GM18520 (cell line): ENCODE measurements at regions not wholly inside any gene's neighbourhood (a gene's known extent, or its start where the extent isn't known, plus 50 kb on each side); places are given as distances from the start of the nearest gene placed in this dataset.
"Not testable (repeated sequence)": the region's sequence is repeated elsewhere in the genome, so short reads cannot be mapped to it uniquely, and the experiment has no call there.

Source experiments
- ATAC-seq: cut with Tn5 transposase; IDR thresholded peaks from one replicate; pipeline ENCODE4 v1.9.1; 2021; ENCODE audit not compliant: unreplicated experiment

DNA sequence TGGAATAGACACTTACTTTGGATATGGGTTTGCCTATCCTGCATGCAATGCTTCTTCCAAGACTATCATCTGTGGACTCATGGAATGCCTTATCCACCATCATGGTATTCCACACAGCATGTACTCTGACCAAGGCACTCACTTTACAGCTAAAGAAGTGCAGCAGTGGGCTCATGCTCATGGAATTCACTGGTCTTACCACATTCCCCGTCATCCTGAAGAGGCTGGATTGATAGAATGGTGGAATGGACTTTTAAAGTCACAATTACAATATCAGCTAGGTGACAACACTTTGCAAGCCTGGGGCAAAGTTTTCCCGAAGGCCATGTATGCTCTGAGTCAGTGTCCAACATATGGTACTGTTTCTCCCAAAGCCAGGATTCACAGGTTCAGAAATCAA lies 199.1 kb downstream of the GJA1 start:
- ATAC-seq, result not testable (repeated sequence)

DNA sequence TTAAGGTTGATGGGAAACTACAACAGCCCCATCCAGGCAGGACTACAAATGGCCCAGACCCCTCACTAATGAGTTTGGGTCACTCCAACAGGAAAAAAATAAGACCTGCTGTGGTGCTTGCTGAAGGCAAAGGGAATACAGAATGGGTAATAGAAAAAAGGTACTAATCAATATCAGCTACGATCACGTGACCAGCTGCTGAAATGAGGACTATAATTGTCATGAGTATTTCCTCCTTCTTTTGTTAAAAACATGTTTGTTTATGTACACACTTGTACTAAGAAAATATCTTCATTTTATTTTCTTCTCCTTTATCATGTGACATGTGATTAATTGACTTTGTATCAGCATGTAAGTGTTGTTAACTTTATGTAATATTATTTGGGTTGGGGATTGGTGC lies 199.9 kb downstream of the GJA1 start:
- ATAC-seq, result no peak

DNA sequence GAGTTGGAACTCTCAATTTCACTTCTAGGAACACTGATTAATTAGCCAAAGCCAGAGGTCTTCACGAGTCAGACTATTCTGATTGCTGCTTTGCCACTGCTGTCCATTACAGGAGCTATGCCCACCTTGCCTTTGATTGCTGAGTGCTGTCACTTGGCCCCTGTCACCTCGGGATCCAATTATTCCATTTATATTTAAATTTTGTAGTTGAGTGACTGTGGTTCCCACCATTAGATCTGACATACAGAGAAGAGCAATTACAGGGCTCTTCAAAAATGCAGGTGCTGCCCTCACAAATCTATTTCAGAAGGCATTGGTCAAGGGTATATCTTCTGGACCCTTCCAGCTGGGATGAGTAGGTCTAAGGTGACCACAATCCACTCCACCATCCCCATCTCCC lies 200.8 kb downstream of the GJA1 start:
- ATAC-seq, result not testable (repeated sequence)

DNA sequence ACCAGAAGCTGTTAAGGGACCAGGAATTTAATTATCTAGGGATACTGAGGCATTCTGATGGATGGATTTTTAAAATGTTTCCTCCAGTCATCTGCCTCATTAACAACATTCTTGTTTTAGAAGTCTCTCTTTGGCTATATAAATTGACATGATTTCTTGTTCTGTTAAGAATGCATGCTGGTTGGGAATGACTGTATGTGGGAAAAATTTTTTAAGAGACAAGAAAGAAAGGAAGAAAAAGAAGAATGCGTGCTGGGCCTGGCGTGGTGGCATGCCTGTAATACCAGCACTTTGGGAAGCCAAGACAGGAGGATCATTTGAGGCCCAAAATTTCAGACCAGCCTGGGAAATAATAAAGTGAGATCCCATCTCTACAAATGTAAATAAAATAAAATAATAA lies 203.6 kb downstream of the GJA1 start:
- ATAC-seq, result no peak

DNA sequence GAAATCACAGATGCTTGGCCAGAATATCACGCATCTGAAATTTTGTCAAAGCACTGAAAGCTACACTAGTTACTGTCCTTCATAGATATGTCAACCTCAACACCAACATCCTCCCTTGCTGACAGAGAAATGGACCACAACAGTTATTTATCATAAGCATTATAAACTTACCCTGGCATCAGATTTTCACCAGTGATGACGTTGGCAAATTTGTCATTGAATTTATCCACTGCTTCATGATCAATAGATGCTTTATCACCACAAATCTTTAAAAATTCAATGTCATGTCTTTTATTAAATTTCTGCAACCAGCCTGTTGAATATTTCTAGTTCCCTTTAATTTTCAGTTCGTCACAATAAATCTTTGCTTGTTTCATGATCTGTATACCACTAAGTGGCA lies 205.7 kb downstream of the GJA1 start:
- ATAC-seq, result no peak

DNA sequence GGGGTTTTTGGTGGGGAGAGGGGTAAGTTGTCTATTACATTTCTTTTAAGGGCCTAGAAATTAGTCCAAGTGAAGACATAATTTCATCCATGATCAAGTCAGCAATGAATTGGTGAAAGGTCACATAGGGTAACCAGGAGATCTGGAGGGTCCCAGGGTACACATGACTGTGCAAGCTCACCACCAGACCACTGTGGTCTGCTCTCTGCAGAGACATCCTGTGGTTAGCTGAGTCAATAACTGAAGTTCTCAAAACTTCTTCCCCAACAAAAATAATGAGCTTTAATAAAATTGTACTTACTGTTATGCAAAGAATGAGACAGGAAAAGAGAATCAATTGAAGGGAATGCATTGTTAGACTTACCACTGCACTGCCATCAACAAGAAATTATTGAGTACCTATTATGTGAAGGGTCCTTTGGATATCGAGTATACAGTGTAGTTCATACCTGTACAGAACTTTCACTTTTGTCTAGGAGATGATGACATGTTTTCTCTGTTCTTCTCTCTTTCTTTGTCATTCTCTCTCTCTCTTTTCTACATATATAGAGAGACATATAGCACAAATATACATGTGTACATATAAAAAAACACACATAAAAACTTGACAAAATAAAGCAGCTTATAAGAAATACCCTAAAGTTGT lies 209.8 kb downstream of the GJA1 start:
- ATAC-seq, result no peak

DNA sequence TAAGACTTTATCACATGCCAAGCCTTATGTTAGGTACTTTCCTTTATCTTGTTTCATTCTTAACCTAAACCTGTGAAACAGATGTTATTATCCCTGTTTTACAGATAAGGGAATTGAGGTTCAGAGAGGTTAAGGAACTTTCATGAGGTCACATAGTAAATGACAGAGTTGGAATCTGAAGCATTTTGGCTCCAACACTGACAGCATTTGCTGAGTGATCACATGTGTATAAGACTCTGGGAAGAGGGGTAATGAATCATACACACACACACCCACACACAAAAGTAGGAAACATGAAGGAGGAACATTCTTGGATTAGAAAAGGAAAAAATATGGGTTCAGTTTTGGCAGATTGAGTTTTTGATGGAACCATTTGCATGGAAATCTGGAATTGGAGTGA lies 212.5 kb downstream of the GJA1 start:
- ATAC-seq, result no peak

DNA sequence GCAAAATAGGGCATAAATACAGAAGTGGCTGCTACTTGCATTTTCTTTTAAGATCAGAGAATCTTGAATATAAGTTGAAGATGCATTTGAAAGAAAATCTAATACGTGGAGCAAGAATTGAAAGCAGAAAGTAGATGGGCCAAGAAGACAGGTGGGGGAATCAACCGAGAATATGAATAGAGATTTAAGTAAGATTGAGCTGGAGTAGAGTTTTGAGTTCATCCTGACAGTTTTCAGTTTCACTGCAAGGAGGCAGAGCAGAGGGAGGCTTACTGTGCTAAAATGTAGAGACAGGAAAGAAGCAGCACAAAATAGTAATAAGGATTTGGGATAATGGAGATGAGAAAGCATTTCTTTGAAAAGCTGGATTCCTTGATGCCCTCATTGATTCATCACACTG lies 214.5 kb downstream of the GJA1 start:
- no peak for ATAC-seq

DNA sequence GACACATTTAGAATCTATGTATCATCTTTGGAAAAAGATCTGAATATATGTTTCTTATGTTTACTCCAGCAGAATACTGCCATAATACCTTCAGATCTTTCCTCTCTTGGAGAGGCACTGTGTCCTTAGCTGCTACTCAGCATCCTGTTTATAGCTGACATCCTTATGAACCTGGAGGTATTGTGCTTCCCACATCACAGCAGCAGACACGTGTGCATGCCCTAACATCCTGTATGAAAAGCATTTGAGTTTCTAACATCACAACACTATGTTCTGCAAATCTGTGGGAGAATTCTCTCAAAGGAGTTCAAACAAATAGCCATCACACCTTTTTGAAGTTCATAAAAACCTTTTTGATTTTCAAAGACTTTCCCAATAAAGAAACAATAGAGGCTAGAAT lies 216.0 kb downstream of the GJA1 start:
- ATAC-seq, result no peak

DNA sequence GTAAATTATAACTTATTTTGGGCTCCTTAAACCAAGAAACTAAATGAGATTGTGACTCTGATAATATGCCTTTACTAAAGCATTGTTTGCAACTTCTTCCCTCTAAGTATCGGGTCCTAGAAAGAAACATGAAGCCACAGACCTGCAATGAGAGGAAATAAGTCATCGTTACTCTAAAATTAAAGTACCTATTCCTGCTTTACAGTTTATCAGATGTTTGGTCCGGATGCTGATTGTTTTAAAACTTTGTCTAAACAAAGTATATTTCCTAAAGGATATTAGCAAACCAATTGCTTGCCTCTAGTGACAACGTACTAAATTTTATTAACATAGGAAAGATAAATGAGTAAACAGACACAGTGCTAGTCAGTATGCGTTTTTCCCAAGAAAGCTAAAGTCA lies 216.8 kb downstream of the GJA1 start:
- no peak for ATAC-seq

DNA sequence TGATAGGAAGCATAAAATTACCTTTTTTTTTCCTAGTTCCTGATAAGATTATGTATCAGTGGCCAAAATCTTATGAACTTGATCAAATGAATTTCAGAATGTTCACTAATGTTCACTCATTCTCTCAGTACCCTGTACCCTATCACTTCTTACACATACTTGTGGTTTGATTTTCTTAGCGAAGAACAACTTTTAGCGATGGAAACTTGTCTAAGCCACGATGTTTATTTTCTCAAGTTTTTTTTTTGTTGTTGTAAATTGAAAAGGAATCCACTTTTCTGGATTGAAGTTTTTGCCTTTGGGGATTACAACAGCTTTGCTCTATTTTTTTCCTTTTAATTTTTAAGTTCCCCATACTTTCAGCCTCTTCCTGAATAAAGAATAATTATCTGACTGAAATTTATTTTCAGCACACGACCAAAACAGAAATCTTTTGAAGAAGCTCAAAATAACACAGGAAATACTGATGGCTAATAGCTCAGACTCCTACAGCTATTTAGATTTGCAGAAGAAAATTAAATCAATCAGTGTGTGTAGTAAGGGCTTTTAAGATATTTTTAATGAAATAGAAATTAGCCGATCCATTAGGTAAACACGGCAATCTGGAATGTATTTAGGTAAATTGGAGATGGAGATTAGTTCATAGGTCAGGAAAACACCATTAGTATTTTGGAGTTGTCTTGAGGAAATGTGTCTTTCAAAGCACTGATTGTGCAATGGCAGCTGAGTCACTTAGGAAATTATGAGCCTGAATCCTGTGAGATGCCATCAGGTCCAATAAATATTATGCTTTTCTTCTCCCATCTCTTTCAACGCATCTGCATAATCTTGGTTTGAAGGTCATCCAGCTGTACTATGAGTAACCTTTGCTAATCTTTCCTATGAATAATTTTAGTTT lies 217.5 kb downstream of the GJA1 start:
- ATAC-seq, result no peak

DNA sequence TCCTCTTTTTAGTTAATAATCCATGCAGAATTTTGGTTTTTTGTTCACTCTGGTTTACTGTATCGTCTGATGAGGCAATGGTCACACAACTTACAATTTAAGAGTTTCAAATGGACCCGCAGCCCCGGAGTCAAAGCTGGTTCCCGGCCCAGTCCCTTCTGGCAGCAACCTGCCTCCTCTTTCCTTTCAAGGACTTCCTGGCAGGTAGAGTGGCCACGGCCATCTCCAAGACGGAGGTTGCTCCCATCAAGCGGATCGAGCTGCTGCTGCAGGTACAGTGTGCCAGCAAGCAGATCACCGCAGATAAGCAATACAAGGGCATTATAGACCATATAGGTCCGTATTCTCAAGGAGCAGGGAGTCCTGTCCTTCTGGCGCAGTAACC lies 218.2 kb downstream of the GJA1 start:
- no peak for ATAC-seq

DNA sequence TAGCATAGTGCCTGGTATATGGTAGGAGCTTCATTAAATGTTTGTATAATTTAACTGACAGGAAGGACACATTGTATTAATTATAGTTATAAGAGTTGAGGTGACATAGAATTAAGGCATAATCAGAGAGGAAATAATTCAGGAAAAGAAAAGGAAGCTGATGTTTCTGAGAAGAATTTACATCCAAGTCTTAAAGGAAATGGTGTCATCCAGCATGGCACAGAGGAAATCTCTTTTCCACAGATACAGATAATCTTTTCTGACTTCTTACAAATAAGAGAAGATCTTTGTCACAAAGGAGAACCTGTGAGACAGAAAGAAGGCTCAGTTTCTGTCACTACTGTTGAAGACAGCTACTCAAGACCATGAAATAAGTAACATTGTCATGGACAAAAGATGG lies 222.5 kb downstream of the GJA1 start:
- ATAC-seq, result no peak

DNA sequence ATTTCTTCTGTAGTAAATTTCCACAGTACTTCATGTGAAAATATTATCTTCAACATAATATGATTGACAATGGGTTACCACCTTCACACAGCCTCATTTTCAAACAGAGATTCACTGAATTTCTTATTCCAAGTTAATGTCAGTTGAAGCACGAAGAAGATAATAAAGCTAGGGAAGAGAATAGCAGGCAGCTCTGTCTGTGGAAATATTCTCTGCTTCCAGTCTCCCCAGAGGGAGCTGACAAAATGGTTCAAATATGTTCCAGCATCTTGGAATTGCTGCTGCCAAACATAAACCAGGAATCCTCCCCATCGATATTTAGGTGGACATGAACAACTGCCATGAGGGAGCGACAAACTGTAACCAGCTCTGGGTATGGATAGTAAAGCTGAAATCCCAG lies 224.8 kb downstream of the GJA1 start:
- ATAC-seq, result no peak

DNA sequence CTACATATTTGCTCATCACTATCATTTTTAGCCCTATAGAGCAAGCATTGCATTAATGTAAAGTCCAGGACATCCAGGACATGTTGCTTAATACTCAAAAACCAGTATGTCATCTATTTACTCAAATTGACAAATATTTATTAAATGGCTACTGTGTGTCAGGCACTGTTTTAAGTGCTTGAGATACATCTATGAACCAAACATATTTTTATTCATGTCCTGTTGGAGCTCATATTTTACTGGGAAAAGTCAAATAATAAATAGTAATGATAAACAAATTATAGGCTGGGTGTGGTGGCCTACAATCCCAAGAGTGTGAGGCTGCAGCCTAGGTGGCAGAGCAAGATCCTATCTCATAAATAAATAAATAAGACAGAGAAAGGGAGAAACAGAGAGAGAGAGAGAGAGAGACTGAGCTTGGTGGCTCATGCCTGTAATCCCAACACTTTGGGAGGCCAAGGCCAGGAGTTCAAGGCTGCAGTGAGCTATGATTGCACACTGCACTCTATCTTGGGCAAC lies 227.9 kb downstream of the GJA1 start:
- no peak for ATAC-seq

DNA sequence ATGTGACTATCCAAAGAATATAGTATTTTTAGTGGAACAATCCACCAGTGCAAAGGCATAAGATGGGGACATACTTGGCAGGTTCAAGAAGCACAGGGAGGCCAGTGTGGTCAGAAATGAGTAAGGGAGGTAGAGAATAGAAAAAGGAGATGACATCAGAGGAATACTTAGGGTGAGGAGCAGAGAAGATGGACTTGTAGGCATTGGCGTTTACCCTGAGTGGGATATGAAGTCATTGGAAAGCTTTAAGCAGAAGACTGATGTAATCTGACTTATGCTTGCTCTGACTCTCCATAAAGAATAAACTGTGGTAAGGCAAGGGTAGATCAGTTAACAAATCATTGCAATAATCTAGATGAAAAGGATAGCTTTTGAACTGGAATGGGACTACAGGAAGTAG lies 228.7 kb downstream of the GJA1 start:
- no peak for ATAC-seq

DNA sequence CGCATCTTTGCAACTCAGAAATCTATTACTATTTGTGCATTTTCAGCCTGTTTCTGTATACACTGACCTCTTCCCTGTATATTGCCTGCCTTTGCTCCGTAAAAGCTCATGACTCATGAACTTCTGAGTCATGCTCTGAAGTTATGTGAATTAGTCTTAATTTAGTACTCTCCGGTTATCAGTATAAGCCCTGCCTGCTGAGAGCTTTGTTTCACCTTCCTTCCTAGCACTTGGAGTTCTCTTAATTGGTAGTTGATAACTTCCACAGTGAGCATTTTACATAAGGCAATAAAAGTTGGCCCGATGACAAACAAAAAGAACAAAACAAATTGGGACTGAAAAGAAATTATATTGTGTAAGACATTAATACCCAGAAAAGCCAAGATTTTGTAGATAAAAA lies 231.4 kb downstream of the GJA1 start:
- no peak for ATAC-seq

DNA sequence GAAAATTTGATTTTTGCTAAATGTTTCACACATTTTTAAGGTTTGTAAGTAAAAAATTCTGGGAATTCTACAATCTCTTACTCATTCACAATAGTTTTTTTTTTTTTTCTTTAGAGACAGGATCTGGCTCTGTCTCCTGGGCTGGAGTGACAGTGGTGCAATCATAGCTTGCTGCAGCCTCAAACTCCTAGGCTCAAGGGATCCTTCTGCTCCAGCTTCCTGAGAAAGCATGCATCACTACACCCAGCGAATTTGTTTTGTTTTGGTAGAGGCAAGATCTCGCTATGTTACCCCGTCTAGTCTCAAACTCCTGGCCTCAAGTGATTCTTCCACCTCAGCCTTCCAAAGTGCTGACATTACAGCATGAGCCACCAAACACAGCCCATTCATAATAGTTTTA lies 232.8 kb downstream of the GJA1 start:
- no peak for ATAC-seq

DNA sequence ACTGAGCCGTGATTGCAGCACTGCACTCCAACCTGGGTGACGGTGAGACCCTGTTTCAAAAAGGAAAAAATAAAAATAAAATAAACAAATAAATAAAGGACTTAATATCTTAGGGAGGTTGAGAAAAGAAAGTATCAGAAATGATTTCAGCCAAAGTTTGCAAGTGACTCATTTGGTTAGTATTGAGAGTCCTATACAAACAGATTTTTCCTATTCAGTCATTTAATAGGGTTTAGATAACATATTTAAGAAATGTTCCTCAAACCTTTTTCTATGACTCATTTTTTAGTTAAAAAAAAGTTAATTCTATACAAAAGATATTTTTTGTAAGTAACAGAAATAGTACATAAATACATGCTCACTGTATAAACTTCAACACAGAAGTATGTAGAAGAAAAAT lies 235.1 kb downstream of the GJA1 start:
- ATAC-seq, result no peak

DNA sequence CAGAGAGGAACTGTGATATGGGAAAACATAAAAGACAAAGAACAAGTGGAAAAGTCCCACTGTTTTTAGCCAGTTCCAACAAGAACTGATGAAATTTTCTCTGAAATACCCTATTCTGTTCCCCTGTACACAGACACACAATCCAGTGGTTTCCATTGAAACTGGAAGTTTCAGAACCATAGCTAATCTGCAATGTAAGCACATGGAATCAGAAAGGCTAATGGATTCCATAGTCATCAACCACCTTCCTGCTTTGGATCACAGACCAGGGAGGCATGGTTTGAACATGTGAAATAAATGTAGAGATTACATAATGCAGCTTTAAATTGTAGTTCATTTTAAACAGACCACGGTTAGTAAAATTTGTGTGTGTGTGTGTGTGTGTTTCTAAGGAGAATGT lies 242.1 kb downstream of the GJA1 start:
- no peak for ATAC-seq

DNA sequence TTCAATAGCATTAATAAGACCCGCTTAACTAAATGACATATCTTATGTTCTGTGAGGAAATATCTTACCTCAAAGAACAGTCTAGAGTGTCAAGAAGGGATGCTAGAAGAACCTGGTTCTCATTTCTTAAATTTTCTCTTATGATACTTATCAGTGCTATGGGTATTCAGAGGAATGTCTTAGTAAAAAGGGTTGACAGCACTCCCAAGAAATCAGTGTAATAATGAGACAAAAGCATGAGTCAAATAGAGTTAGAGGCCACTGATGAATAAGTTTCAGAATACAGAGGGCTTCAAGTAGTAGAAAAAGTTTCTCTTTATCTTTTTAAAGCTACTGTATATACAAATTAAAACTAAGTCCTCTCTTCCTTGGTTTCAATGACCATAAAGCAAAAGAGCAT lies 242.8 kb downstream of the GJA1 start:
- ATAC-seq, result no peak

DNA sequence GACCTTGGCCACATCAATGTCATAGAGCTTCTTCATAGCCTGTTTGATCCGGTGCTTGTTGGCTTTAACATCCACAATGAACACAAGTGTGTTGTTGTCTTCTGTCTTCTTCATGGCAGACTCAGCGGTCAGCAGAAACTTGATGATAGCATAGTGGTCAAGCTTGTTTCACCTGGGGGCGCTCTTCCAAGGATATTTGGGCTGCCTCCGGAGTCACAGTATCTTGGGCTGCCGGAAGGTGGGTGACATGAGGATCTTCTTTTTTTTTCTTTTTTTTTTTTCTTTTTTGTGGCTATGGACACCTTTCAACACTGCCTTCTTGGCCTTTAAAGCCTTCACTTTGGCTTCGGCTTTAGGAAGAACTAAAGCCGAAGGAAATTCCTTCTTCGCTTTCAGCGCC lies 244.6 kb downstream of the GJA1 start:
- no peak for ATAC-seq

DNA sequence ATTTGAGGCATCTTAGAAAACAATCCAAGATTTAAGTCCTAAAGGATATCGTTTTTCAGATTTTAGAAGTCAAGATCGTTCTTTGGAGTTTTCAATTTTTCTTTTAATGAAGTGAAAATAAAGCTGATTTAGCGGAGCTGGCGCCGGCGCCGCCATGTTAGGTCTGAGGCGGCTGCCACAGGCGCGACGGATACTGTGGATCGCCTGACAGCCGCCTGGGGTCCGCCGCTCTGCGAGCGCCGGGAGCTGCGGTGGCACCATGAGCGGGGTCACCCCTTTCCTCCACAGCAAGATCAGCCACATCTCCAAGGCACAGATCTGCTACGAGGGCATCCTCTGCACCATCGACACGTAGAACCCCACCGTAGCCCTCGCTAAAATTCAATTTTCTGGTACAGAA lies 247.2 kb downstream of the GJA1 start:
- ATAC-seq, result no peak
